ENCODE measurements at regions not wholly inside any gene's neighbourhood (a gene's known extent, or its start where the extent isn't known, plus 50 kb on each side); places are given as distances from the start of the nearest gene placed in this dataset.

- TF ChIP-seq CTCF (IDR thresholded peaks at IDR 0.05), result no peak
- TF ChIP-seq ZFX (IDR thresholded peaks at IDR 0.05; ENCODE audit: borderline replicate concordance), result no peak
Measured at GRCh38 chr19:32101206-32101605, 244.2 kb upstream of the ZNF507 start.
